ENCODE measurements at regions not wholly inside any gene's neighbourhood (a gene's known extent, or its start where the extent isn't known, plus 50 kb on each side); places are given as distances from the start of the nearest gene placed in this dataset.

DNA sequence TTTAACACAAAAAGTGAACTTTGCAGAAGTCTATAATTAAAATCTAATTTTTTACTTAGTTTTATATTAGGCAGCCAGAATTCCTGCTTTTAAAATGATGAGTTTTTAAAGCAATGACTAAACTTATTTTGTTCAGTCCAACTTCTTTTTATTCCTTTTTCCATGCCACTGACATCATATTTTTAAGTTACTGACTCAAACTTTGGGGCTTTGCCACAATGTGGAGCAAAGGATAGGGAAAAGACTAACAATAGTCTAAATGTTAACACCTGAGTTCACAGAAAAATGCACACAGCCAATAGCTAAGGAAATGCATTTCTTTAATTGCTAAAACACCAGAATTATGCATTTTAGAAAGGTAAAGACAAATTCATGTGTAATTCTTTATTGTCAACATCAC lies 647.6 kb upstream of the DPPA4 start:
- TF ChIP-seq REST (IDR thresholded peaks at IDR 0.05; ENCODE audit: low read depth) = no peak
- TF ChIP-seq TAF1 (IDR thresholded peaks at IDR 0.05; ENCODE audit: low read depth) = no peak
- TF ChIP-seq, protein P1, sequence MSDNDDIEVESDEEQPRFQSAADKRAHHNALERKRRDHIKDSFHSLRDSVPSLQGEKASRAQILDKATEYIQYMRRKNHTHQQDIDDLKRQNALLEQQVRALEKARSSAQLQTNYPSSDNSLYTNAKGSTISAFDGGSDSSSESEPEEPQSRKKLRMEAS (IDR thresholded peaks at IDR 0.05) = no peak

Data from Ishikawa (cell line).